ENCODE measurements at regions not wholly inside any gene's neighbourhood (a gene's known extent, or its start where the extent isn't known, plus 50 kb on each side); places are given as distances from the start of the nearest gene placed in this dataset.
"Not testable (repeated sequence)": the region's sequence is repeated elsewhere in the genome, so short reads cannot be mapped to it uniquely, and the experiment has no call there.

DNA sequence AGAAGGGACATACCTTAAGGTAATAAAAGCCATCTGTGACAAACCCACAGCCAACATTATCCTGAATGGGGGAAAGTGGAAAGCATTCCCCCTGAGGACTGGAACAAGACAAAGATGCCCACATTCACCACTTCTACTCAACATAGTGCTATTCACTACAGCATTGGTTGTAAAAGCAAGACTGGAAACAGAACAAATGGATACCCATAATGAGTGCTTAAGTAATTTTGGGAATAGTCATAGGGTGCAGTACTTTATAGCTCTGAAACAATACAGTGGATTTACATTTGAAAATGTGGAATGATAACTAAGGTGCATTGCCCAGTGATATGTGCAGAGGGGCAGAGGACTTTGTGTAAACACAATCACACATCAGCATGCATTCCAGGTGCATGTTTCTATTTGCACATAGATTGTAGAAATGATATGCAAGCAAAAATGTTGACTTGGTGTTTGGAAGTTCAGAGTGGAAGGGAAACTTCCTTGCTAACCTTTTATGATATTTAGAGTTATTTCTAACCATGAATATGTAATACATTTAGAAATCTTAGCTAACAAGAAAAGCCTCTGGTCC, 112.3 kb downstream of the IGLL1 start:
- H3K27me3 ChIP-seq (ENCODE audit: low read depth), result no peaks in the 10 kb centered on the region
- no peaks in the 10 kb centered on the region for H3K9me3 ChIP-seq
- intact Hi-C loops (cut with DNase I), result no loop called here
- H3K27ac ChIP-seq, result no peak overlapping the region
- TF ChIP-seq, protein P1, sequence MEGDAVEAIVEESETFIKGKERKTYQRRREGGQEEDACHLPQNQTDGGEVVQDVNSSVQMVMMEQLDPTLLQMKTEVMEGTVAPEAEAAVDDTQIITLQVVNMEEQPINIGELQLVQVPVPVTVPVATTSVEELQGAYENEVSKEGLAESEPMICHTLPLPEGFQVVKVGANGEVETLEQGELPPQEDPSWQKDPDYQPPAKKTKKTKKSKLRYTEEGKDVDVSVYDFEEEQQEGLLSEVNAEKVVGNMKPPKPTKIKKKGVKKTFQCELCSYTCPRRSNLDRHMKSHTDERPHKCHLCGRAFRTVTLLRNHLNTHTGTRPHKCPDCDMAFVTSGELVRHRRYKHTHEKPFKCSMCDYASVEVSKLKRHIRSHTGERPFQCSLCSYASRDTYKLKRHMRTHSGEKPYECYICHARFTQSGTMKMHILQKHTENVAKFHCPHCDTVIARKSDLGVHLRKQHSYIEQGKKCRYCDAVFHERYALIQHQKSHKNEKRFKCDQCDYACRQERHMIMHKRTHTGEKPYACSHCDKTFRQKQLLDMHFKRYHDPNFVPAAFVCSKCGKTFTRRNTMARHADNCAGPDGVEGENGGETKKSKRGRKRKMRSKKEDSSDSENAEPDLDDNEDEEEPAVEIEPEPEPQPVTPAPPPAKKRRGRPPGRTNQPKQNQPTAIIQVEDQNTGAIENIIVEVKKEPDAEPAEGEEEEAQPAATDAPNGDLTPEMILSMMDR (IDR thresholded peaks at IDR 0.05), result no peak
- H3K4me3 ChIP-seq, result no peak overlapping the region
- no peak for DNase-seq
- no peaks in the 10 kb centered on the region for H3K4me1 ChIP-seq
- no peak for ATAC-seq
- H3K36me3 ChIP-seq, result no peaks in the 10 kb centered on the region

DNA sequence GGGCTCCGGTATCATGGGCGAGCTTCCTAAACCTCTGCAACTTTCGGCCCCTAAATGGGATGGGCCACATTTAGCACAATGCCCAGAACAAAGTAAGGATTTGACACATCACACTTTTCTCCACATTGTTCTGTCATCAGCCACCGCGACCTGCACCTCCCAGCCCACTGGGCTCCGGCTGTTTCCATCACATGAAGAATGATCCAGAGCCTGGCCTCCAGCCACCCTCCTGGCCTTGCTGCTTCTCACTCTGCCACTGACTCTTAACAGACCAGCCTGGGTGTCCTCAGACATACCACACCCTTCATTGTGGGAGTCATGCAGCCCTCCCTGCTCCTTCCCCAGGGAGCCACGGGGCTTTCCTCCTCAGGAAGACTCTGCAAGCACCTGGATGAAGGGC, 113.7 kb downstream of the IGLL1 start:
- Histone ChIP-seq H3K36me3 (no peaks in the 10 kb centered on the region), H3K27me3 (ENCODE audit: low read depth) (no peaks in the 10 kb centered on the region), H3K27ac (no peak overlapping the region), H3K4me1 (no peaks in the 10 kb centered on the region), H3K4me3 (no peak overlapping the region), H3K9me3 (no peaks in the 10 kb centered on the region)
- intact Hi-C loops (cut with DNase I), result no loop called here
- ATAC-seq (no peak), DNase-seq (no peak)
- TF ChIP-seq, protein P1 (IDR thresholded peaks at IDR 0.05), result no peak

DNA sequence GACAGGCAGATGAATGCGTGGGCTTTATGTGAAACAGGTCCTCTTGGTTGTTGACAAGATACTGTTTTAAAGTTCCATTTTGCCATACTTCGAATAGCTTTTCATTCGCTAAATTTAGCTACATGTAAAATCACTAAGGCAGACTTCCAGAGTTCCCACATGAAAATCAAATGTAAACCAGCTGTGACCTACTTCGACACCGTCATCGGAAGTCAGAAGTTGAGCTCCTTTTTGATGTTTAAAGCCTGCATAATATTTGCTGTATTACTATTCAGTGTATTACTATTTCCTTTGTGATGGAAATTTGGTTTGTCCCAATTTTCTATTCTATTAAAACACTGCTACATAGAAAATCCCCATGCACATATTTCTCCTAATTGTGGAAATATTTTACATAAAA, 115.3 kb downstream of the IGLL1 start:
- H3K36me3 ChIP-seq; H3K9me3 ChIP-seq; ATAC-seq; H3K27me3 ChIP-seq (ENCODE audit: low read depth); H3K4me3 ChIP-seq; intact Hi-C loops (cut with DNase I); H3K4me1 ChIP-seq; H3K27ac ChIP-seq; DNase-seq: not testable (repeated sequence)

DNA sequence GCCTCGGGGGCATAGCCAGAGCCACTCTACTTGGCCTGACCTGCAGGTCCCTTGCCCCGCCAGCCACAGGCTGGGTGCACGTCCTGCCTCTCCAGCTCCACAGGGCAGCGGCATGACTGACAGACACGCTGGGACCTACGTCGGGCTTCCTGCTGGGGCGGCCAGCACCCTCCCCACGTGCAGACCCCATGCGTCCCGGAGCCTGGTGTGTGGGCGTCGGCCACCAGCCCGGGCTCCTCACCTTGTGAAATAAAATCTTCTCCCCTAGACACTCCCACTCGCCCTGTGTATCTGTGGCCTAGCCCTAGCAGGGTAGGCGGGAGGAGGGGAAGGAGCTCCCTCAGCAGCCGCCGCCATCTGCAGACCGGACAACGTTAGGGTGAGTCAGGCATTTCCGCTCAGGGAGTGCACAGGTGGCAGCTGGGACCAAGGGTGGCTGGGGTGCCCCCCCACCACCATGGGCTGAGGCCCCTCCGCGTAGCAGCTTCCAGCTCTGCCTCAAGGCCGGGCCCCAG, 119.5 kb downstream of the IGLL1 start:
- H3K36me3 ChIP-seq; H3K4me1 ChIP-seq; H3K4me3 ChIP-seq; H3K27ac ChIP-seq; intact Hi-C loops (cut with DNase I); DNase-seq; H3K9me3 ChIP-seq: not testable (repeated sequence)
- ATAC-seq, result peak; percentile 16 to 25
- peaks cover 11% of the 10 kb centered on the region for H3K27me3 ChIP-seq (ENCODE audit: low read depth)

DNA sequence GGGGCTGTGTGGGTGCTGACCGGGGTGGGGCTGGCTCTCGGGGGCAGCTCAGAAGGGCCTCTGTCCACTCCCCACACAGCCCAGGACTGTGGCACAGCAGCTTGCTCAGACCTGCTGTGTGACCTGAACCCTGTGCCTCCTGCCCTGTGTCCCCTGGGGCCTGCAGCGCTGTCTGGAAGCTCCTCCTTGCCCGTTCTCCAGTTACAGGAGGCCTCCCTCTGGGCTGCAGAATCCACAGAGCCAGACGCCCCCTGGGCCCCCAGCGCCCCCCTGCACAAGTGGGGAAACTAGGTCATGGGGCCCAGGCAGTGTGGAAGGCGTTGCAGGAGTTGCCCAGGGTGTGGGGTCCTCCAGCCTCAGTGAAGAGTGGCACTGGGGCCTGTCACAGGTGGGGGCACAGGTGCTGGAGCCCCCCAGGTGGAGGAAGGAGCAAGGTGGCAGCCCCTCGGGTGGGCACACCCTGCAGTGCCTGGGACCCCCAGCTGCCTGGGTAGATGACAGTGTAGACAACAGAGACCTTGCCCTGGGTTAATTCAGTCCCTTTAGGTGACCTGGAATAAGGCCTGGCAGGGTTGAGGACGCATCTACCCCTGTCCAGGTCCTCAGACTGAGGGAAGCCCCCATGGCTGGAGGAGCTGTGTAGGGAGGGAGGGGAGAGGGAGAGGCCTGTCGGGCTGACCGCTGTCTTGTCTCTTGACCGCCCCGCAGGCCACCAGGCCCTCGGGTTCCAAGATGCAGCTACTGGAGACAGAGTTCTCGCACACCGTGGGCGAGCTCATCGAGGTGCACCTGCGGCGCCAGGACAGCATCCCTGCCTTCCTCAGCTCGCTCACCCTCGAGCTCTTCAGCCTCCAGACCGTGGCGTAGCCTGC, 120.2 kb downstream of the IGLL1 start:
- H3K27ac ChIP-seq; H3K9me3 ChIP-seq; H3K36me3 ChIP-seq; DNase-seq; H3K4me3 ChIP-seq; intact Hi-C loops (cut with DNase I); H3K4me1 ChIP-seq: not testable (repeated sequence)
- ATAC-seq, result peak; percentile 11 to 29
- H3K27me3 ChIP-seq (ENCODE audit: low read depth), result peaks cover 11% of the 10 kb centered on the region

DNA sequence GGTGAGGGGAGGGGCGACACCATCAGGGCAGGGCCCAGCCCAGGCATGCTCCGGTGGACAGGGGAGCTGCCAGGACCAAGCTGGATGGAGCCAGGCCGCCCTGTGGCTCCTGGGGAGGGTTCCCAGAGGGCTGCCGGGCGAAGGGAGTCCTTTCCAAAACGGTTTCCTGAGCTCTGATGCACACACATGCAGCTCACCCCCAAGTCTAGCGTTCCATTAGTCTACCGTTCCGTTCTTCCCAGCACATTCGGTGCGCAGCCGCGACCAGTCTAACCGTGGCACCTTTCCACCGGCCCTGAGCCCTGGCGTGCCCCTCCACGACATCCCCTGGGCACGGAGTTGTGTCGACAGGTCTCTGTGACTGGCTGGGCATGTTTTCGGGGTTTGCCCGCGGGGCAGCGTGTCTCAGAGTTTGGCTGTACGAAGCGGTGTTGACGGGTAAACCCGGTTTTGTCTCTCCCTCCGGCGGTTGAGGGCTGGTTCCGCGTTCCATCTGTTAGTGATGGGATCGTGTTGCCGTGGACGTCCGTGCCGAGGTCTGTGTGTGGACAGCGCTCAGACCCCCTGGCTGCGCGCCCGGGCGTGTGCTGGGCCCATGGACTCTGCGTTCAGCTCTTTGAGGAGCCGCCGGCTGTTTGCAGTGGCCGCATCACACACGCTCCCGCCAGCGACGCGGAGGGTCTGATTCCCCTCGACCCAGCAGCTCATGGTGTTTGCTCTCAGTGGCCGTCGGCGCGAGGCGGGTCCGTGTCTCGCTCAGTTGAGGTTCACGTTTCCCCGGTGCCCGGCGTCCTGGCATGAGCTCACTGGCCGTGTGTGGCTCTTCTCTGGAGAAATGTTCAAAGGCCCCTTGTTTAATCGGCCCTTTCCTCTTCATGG, 121.2 kb downstream of the IGLL1 start:
- Histone ChIP-seq H3K27me3 (ENCODE audit: low read depth) (peaks cover 11% of the 10 kb centered on the region), H3K4me3 (no peak overlapping the region), H3K4me1 (no peaks in the 10 kb centered on the region), H3K27ac (no peak overlapping the region), H3K36me3 (no peaks in the 10 kb centered on the region), H3K9me3 (no peaks in the 10 kb centered on the region)
- TF ChIP-seq, protein P1 (IDR thresholded peaks at IDR 0.05), result no peak
- peak in 1 of 2 donors; percentile 11 for ATAC-seq
- no peak for DNase-seq
- intact Hi-C loops (cut with DNase I), result no loop called here

Measured in lower lobe of right lung (tissue), 2 donors.